Nephron progenitor cell (in vitro differentiated cells): ENCODE measurements at regions not wholly inside any gene's neighbourhood (a gene's known extent, or its start where the extent isn't known, plus 50 kb on each side); places are given as distances from the start of the nearest gene placed in this dataset.

ENCODE experiments used
- DNase-seq: peaks from one replicate; pipeline ENCODE4 v3.0.0; 2021
- H3K27ac Mint-ChIP-seq: 2 replicates; pipeline ENCODE4 v1.8.0; 2021; ENCODE audit warnings: mild to moderate bottlenecking, moderate library complexity, mixed read lengths
- H3K27me3 Mint-ChIP-seq: 2 replicates; pipeline ENCODE4 v1.8.0; 2021; ENCODE audit warnings: mild to moderate bottlenecking, low read depth, mixed read lengths; ENCODE audit not compliant: poor library complexity
- H3K36me3 Mint-ChIP-seq: 2 replicates; pipeline ENCODE4 v1.8.0; 2021; ENCODE audit warnings: low read depth, mixed read lengths
- H3K4me1 Mint-ChIP-seq: 2 replicates; pipeline ENCODE4 v1.8.0; 2021; ENCODE audit warnings: mixed read lengths
- H3K4me3 Mint-ChIP-seq: 2 replicates; pipeline ENCODE4 v1.8.0; 2021; ENCODE audit warnings: mild to moderate bottlenecking, moderate library complexity, mixed read lengths
- H3K9me3 Mint-ChIP-seq: 2 replicates; pipeline ENCODE4 v1.8.0; 2021; ENCODE audit warnings: mild to moderate bottlenecking, moderate library complexity, mixed read lengths
- TF ChIP-seq, protein P1 (sequence below): fragments of 200-600 bp; sonication (generic); IDR thresholded peaks from 2 replicates; pipeline ENCODE4 v1.5.0; 2021; ENCODE audit warnings: antibody characterized with exemption

DNA sequence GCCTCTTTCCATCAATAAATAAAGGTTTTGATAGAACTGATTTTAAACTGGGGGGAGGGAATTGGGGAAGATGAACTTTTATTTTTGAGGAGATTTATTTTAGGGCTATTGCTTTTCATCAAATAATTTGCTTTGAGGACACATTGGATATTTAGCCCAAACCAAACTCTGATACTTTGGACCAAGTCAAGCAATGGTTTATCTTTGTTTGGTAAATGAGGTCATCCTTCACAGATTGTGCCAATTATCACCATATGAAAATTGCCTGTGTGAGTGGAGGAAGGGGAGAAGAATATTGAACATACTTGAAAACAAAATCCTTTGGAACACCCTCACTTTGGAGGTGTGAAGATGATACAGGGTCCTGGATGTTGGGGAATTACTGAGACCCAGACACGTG, 176.9 kb upstream of the CD180 start:
- no peak overlapping the region for H3K4me3 Mint-ChIP-seq
- TF ChIP-seq, protein P1, sequence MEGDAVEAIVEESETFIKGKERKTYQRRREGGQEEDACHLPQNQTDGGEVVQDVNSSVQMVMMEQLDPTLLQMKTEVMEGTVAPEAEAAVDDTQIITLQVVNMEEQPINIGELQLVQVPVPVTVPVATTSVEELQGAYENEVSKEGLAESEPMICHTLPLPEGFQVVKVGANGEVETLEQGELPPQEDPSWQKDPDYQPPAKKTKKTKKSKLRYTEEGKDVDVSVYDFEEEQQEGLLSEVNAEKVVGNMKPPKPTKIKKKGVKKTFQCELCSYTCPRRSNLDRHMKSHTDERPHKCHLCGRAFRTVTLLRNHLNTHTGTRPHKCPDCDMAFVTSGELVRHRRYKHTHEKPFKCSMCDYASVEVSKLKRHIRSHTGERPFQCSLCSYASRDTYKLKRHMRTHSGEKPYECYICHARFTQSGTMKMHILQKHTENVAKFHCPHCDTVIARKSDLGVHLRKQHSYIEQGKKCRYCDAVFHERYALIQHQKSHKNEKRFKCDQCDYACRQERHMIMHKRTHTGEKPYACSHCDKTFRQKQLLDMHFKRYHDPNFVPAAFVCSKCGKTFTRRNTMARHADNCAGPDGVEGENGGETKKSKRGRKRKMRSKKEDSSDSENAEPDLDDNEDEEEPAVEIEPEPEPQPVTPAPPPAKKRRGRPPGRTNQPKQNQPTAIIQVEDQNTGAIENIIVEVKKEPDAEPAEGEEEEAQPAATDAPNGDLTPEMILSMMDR = no peak
- H3K4me1 Mint-ChIP-seq = peaks cover 20% of the 10 kb centered on the region
- no peak overlapping the region for H3K27ac Mint-ChIP-seq
- H3K36me3 Mint-ChIP-seq = peaks cover 11% of the 10 kb centered on the region
- DNase-seq = no peak
- peaks cover 3% of the 10 kb centered on the region for H3K27me3 Mint-ChIP-seq
- H3K9me3 Mint-ChIP-seq = peaks cover 30% of the 10 kb centered on the region

DNA sequence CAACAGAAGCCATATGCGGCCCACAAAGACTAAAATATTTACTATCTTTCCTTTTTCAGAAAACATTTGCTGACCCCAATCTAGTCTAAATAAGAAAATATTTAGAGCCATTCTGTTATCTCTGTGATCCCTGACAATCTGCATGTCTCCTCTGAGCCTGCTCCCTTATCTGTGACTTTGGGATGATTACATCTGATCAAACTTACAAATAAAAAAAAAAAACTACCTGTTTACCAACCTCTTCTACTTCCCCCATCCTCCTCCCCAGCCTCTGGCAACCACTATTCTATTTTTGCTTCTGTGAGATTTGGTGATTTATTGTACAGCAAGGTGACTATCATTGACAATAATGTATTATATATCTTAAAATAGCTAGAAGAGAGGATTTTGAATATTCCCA, 176.3 kb upstream of the CD180 start:
- Mint-ChIP-seq H3K4me1 (peaks cover 15% of the 10 kb centered on the region), H3K4me3 (no peak overlapping the region), H3K27ac (no peak overlapping the region), H3K36me3 (peaks cover 11% of the 10 kb centered on the region), H3K9me3 (peaks cover 30% of the 10 kb centered on the region), H3K27me3 (peaks cover 3% of the 10 kb centered on the region)
- TF ChIP-seq, protein P1 = no peak
- DNase-seq = no peak

DNA sequence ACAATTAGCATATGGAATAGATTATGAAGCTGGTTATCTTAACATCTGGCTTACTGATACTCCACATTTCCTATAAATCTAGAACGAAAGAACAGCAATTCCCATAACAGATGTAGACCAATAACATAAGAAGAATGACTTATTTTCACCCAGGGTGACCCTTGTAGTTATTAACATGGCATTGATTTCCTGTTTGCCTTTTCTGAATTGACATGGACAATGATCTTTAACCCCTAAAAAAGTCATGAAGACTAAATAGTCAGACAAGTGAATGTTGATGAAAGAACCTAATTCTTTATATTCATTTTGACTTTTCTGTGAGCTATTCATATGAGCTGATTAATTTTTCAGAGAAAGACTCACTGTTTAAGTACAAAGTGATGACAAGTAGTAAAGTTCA, 175.3 kb upstream of the CD180 start:
- DNase-seq = no peak
- H3K9me3 Mint-ChIP-seq = peaks cover 30% of the 10 kb centered on the region
- H3K27ac Mint-ChIP-seq = no peak overlapping the region
- H3K27me3 Mint-ChIP-seq = no peaks in the 10 kb centered on the region
- no peak overlapping the region for H3K4me3 Mint-ChIP-seq
- TF ChIP-seq, protein P1 = no peak
- H3K36me3 Mint-ChIP-seq = peaks cover 11% of the 10 kb centered on the region
- H3K4me1 Mint-ChIP-seq = peaks cover 7% of the 10 kb centered on the region

DNA sequence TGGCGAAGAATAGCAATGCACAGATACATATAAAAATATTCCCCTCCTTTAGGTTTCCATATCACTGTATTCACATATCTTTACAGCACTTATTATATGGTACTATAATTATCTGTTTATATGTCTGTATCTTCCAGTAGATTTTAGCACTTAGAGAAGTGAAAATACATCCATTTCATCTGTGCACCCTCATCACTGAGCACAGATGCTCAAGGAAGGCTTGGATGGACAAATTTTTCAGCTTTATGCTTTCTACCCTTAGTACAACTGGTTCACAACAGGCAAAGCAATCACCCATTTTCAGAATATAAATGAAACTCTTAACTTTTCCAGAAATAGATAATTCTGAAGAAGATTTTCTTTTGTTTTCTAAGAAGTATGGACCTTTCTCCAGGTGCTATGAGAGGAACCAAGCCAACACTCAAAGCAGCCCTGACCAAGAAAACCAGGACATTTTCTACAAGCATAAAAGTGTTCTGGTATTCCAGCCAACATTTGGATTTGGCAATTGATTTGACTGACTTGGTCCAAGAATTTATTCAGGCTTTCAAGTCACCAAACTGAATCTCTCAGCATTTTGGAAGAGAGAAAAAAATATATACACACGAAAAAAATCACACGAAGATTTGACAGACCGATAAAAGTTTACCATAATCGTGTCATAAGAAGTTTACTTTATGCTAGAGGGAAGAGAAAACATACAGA, 170.2 kb upstream of the CD180 start:
- Mint-ChIP-seq H3K9me3 (no peaks in the 10 kb centered on the region), H3K36me3 (no peaks in the 10 kb centered on the region), H3K27ac (no peak overlapping the region), H3K27me3 (peaks cover 2% of the 10 kb centered on the region), H3K4me3 (no peak overlapping the region), H3K4me1 (no peaks in the 10 kb centered on the region)
- TF ChIP-seq, protein P1 = no peak
- no peak for DNase-seq

DNA sequence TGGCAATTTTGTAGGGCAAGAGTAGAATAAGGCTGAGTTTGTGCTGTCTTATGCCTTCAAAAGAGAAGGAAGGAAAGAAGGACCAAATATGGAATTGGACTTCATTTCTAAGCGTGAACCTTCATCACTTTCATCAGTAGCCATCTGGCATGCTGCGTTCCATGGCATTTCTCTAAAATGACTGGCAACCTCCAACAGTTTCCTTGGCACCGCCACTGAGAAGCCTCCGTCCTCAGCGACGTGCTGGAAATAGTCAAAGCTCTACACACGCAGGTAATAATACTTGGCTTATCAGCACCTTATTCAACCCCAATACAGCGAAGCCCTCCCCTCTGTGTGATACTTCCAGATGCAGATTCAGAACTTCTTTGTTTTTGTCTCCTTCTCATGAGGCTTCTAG, 169.7 kb upstream of the CD180 start:
- Mint-ChIP-seq H3K27ac (no peak overlapping the region), H3K4me3 (no peak overlapping the region), H3K9me3 (no peaks in the 10 kb centered on the region), H3K4me1 (no peaks in the 10 kb centered on the region), H3K36me3 (no peaks in the 10 kb centered on the region), H3K27me3 (peaks cover 2% of the 10 kb centered on the region)
- DNase-seq = no peak
- TF ChIP-seq, protein P1 = no peak

DNA sequence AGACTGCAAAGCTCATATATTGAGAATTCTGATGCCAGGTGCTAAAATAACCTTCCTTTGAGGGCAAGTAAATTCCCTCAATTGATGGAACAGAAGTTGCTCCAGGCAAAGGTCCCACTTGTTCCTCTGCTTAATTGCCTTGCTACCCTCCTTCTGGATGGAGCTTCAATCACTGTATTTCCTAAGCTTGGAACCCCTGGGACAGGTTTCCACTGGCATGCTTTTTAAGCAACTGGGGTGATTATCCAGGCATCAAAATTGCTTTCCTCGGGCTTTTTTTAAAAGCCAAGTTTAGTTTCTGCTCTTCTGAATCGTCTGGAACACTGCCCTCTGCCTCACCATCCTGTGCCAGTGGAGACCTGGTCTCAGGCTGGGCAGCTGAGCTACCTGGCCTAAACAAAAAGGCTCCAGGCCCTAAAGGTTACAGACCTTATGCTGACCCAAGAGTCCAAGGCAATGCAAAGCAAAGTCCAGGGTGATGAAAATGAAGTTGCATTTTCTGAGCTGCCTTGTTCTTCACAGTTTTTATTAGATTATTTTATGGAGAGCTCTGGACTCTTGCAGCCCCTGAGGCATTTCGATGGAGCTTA, 167.9 kb upstream of the CD180 start:
- Mint-ChIP-seq H3K4me3 (no peak overlapping the region), H3K9me3 (no peaks in the 10 kb centered on the region), H3K4me1 (no peaks in the 10 kb centered on the region), H3K36me3 (no peaks in the 10 kb centered on the region), H3K27ac (no peak overlapping the region), H3K27me3 (peaks cover 6% of the 10 kb centered on the region)
- TF ChIP-seq, protein P1 = no peak
- DNase-seq = no peak
